GM19025 (cell line): ENCODE measurements at regions not wholly inside any gene's neighbourhood (a gene's known extent, or its start where the extent isn't known, plus 50 kb on each side); places are given as distances from the start of the nearest gene placed in this dataset.
"Not testable (repeated sequence)": the region's sequence is repeated elsewhere in the genome, so short reads cannot be mapped to it uniquely, and the experiment has no call there.

Experiments used
- ATAC-seq: cut with Tn5 transposase; IDR thresholded peaks from one replicate; pipeline ENCODE4 v1.9.1; 2021; ENCODE audit warnings: mild to moderate bottlenecking, low read depth, moderate library complexity; ENCODE audit not compliant: unreplicated experiment

DNA sequence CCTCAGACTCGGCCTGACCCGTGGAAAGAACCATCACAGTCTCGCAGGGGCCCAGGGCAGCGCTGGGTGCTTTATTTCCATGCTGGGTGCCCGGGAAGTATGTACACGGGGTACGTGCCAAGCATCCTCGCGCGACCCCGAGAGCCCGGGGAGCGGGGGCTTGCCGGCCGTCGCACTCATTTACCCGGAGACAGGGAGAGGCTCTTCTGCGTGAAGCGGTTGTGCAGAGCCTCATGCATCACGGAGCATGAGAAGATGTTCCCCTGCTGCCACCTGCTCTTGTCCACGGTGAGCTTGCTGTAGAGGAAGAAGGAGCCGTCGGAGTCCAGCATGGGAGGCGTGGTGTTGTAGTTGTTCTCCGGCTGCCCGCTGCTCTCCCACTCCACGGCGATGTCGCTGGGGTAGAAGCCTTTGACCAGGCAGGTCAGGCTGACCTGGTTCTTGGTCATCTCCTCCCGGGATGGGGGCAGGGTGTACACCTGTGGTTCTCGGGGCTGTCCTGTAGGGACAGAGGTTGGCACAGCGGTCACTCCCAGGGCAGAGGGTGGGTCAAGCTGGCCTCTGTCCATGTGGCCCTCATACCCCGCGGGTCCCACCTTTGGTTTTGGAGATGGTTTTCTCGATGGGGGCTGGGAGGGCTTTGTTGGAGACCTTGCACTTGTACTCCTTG is 242.8 kb downstream of the TMEM121 start:
- not testable (repeated sequence) for ATAC-seq

DNA sequence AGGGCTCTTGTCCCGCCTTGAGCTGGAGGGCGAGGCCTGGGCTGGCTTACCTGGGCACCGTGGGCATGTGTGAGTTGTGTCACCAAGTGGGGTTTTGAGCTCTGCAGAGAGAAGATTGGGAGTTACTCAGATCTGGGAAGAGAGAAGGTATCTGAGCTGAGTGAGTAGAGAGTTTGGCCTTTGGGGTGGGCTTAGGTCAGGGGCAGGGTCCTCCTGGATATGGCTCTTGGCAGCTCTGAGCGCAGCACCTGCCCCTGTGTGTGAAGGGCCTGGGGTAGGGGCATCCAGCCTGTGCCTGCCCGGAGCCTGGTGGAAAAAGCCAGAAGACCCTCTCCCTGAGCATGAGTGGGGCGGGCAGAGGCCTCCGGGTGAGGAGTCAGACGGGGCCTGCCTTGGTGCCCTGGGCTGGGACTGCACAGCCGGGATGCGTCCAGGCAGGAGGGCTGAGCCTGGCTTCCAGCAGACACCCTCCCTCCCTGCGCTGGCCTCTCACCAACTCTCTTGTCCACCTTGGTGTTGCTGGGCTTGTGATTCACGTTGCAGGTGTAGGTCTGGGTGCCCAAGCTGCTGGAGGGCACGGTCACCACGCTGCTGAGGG is 244.3 kb downstream of the TMEM121 start:
- ATAC-seq, result not testable (repeated sequence)

DNA sequence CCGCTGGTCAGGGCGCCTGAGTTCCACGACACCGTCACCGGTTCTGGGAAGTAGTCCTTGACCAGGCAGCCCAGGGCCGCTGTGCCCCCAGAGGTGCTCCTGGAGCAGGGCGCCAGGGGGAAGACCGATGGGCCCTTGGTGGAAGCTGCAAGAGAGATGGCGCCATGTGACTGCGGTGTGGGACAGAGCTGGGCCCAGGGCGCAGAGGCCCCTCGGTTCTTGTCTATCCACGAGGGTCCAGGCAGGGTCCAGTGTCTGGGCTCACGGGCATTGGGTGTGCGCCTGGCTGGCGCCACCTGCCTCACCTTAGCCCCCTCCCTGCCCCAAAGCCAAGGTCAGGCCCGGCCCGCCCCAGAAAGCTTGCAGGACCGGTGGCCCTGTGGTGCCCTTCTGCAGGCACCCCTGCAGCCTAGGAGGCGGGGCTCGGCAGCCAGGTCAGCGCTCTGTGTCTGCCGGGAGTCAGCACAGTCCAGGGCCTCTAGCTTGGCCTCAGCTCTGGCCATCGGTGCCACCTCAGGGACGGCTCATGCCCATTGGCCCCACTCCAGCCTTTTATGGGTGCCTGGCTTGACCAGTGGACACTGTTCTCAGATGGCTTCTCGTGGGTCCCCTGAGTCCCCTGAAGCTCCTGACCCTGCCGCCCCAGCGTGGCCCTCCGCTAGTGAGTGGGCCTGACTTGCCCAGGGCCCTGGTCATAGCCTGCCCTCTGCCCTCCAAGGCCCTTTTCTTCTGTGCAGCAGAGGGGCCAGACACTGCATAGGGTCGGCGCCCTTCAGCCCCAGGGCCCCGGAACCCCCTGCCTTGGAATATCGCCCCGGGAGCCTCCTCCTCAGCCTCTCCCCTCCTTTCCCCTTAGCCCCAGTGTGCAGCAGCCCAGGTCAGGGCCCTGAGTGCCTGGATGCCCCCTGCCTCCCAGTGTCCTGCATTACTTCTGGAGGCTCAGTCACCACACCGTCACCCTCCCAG is 245.2 kb downstream of the TMEM121 start:
- ATAC-seq, result not testable (repeated sequence)

DNA sequence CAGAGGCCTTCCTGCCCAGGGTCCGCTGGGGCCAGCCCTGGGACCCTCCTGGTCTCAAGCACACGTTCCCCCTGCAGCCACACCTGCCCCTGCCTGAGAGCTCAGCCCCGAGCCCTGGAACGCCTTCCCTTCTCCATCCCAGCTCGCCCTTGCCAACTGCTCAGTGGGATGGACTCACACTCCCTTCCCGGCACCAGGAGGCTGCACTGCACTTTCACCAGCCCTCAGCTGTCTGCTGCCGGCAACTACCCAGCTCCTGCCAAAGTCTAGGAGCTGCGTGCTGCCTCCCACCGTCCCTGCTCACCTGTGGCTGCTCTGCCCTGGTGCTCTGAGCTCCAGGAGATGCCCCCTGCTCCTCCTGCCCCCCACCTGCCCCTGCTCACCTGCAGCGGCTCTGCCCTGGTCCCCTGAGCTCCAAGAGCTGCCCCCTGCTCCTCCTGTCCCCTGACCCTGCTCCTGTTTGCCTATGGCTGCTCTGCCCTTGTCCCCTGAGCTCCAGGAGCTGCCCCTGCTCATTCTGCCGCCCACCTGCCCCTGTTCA is 246.4 kb downstream of the TMEM121 start:
- not testable (repeated sequence) for ATAC-seq

DNA sequence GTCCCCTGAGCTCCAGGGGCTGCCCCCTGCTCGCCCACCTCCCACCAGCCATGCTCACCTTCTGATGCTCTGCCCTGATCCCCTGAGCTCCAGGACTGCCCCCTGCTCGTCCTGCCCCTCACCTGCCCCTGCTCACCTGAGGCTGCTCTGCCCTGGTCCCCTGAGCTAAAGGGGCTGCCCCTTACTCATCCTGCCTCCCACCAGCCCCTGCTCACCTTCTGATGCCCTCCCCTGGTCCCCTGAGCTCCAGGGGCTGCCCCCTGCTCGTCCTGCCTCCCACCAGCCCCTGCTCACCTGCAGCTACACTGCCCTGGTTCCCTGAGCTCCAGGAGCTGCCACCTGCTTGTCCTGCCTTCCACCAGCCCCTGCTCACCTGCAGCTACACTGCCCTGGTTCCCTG is 247.2 kb downstream of the TMEM121 start:
- ATAC-seq, result no peak

DNA sequence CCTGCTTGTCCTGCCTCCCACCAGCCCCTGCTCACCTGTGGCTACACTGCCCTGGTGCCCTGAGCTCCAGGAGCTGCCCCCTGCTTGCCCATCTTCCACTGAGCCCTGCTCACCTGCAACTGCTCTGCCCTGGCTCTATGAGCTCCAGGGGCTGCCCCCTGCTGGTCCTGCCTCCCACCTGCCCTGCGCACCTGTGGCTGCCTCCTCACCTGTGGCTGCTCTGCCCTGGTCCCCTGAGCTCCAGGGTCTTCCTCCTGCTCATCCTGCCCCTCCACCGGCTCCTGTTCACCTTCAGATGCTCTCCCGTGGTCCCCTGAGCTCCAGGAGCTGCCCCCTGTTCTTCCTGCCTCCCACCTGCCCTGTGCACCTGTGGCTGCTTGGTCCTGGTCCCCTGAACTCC is 247.6 kb downstream of the TMEM121 start:
- no peak for ATAC-seq

DNA sequence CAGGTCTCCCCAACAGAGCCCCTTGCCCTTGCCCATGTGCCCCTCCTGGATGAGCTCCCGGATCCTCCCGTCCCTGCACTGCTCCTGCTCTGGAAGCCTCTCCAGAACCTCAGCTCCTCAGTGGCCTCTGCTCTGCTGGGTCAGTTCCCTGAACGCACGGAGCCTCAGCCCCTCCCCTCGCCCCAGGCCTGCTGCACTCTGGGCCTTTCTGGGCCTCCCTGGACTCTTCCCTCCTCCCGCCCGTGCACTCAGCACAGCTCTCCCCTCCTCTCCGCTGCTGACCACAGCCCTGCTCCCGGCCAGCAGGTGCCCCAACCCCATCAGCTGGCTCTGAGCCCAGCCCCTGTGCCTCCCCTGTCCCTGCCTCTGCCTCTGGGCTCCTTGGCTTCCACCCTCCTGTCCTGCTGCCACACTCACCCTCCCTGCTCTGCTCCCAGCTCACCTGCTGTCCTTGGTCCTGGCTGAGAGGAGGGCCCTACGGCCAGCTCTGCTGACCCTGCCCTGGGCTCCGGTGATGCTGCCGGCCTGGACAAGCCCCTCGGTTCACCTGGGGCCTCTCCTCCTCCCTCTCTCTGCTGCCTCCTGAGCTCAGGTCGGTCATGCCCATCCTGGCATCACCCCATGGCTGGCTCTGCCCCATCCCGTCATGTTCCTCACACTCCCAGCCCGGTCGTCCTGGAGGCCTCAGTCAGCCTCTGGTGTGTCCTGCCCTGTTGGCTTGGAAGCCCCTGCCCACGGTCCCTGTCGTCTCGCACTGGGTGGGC is 248.4 kb downstream of the TMEM121 start:
- not testable (repeated sequence) for ATAC-seq

DNA sequence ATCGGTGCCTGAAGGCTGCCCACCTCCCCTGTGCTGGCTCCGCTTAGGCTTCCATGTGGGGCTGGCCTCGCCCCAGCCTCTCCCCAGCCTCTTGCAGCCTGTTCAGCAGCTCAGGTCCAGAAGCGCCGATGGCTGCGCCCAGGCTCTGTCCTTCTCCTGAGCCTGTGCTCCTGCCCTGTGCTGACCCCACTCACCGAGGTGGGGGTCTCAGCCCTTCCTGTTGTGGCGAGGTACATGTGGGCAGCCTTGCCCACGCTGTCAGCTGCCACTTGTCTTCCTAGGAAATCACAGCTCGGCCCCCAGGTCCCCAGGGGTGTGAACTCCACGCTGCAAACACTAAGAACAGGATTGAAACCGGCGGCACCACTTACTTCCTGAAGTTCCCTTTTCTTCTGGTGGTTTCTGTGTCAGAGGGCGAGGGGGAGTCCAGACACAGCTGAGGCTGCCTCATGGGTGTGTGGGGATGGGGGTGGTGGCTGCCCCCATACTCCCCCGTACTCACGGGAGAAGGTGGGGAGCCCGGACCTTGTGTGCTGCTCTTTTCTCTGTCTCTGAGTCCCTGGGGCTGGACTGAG is 249.1 kb downstream of the TMEM121 start:
- not testable (repeated sequence) for ATAC-seq

DNA sequence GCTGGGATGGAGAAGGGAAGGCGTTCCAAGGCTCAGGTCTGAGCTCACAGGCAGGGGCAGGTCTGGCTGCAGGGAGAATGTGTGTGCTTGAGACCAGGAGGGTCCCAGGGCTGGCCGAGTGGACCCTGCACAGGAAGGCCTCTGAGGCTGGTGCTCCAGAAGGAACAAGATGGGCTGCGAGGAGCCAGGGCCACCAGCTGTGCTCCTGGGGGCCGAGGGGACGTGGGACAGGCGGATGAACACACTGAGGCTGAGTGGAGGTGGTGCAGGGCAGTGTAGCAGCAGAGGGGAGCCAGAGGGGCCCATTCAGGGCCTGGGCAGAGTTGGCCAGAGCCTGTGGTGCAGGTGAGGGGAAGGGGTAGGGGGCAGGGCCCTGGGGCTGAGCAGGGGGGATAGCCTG is 249.7 kb downstream of the TMEM121 start:
- not testable (repeated sequence) for ATAC-seq

DNA sequence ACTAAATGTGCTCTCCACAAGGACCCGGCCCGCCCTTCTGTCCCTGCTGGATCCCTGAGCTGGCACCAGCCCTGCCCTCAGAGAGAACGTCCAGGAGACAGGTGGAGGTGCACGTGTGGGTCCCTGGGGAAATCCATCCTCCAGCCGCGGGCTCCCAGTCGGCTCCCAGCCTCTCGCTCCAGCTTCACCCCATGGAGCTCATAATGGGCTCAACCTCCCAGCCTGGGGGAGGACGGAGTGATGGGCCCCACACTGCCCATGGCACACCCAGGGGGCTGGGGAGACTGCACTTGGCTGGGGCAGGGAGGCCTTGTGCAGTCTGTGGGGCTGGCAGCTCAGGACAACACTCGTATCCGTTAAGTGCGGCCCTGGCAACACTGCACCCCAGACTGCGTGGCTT is 250.5 kb downstream of the TMEM121 start:
- ATAC-seq, result no peak

DNA sequence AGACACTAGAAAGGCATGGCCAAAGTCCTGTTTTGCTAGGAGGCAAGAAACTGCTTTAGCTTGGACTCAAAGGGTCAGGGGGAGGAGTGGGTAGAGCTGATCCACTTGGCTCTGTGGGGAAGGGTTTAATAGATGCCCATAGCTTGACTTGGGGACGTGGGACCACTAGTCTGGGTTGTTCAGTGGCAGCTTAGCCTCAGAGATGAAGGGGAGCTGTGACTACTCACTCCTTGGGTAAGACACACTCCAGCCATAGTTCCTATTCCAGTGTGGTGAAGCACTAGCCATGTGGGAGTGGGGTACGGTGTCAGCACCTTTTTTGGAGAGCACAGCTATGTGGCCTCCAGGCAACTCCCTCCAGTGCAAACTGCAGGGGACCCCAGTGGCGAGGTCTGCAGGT is 257.3 kb downstream of the TMEM121 start:
- no peak for ATAC-seq

DNA sequence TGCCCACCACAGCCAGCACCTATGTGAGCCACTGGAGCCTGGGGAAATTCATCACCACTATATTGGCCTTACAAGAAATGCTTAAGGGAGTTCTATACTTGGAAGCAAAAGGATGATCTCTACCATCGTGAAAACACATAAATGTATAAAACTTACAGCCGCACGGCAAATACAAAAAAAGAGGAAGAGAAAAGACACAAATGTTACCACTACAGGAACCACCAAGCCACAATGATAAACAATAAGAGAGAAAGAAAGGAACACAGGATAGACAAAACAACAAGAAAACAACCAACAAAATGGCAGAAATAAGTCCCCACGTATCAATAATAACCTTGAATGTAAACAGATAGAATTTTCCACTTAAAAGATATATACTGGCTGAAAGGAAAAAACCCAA is 267.5 kb downstream of the TMEM121 start:
- ATAC-seq, result no peak

DNA sequence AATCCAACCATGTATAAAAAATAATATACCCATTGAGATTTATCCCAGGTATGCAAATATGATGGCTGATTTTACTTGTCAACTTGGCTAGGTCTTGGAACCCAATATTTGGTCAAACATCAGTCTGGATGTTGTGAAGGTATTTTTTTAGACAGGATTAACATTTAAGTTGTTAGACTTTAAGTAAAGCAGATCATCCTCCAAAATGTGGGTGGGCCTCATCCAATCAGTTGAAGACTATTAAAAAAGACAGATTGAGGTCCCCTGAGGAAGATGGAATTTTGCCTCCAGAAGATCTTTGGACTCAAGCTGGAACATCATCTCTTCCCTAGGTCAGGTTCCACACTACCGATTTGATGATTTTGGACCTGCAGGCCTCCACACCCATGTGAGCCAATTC is 271.2 kb downstream of the TMEM121 start:
- no peak for ATAC-seq

DNA sequence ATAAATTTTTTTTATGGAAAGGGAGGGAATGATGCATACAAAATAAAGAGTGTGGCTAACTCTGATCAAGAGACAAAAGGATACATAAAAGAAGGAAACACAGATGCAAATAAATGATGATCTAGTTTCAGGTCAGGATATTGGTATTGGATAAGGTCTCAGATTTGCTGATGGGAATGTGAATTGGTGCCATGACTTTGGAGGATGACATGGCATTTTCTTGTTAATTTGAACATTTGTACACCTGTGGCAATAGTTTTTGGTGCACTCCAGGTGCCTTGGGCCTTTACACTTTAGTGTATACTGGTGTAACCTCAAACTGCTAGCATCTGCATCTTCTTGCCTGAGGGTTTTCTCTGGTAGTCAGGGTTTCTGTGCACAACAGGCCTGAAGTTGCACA is 279.3 kb downstream of the TMEM121 start:
- no peak for ATAC-seq

DNA sequence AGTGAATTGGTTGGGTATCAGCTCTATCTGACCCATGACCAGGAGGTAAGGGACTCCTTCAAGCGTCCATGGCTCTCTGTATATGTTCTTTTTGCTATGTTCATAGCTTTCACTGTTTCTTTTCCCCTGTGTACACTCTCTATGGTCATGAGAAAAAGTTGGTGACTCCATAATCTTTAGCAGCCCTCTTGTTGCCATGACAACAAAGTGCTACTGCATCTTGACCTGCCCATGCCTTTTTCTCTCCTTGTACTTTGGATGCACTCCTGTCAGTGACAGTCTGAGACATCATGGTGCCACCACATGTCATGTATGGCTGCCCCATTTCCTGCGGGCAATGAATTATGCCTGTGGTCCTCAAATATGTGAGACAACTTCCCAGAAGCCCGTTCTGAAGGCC is 280.2 kb downstream of the TMEM121 start:
- no peak for ATAC-seq

DNA sequence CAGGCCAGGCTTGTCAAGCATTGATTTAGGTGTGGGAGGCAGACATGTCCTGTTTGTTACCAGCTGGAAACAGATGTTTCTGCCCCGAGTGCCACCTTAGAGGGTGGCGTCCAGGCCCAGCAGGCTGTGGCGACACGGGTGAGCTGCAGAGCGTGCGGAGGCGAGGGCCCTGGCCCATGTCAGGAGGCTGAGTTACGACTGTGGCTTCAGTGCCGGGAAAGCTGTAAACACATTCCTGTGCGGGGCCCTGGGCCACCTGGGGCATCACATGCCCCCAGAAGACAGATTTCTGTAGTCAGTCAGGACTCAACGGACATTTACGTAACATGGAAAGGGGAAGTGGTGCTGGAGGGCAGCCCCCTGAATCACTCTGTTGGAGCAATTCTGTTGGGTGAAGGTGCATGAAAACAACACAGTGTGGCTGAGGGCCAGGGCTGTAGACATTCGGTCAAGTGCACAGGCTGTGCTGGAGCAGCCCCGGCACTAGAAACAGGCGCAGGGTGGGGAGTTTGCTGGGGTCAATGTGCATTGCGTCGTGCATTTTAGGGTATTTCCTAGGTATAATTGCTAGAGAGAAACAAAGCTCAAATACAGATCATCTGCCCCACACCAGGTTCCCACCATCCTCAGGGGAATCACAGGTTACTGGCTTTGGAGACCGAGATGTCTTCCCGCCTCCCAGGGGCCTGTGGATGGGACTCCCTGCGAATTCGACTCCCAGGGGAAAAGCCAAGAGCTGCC is 291.8 kb downstream of the TMEM121 start:
- ATAC-seq, result no peak

DNA sequence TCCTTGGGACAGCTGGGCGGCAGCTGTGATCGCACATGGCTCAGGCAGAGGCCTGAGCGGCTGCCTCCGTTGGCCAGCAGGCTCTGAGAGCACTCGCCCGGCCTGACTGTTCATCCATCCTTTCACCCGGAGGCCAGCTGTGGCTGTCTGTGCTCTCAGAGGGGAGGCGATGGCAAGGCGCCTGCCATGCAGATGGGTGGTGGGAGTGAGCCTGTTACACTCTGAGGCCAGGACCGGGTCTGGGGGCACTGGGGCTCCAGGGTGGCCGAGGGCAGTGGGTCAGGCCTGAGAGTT is 292.3 kb downstream of the TMEM121 start:
- ATAC-seq, result no peak

DNA sequence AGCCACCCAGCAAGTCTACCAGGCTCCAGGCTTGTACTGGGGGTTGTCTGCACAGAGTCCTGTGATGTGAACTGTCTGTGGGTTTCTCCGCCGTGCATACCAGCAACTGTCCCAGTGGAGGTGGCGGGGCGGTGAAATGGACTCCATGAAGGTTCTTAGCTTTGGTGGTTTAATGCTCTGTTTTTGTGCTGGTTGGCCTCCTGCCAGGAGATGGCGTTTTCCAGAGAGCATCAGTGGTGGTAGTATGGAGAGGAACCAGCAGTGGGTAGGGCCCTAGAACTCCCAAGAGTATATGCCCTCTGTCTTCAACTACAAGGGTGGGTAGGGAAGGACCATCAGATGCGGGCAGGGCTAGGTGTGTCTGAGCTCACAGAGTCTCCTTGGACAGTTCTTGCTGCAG is 303.8 kb downstream of the TMEM121 start:
- no peak for ATAC-seq

DNA sequence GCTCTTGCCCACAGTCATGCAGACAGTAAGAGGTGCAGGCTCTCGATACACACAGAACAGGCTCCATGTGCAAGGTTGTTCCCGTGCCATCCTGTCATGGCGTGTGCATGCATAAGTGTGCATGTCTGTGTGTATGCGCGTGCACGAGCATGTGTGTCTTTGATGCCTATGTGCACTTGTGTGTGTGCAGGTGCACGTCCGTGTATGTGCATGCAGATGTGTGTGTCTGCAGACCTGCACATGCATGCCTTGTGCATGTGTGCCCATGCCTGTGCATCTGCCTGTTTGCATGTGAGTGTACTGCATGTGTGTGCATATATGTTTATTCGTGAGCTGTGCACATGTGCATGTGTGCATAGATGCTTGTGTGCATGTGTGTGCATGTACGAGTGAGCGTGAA is 309.8 kb downstream of the TMEM121 start:
- no peak for ATAC-seq

DNA sequence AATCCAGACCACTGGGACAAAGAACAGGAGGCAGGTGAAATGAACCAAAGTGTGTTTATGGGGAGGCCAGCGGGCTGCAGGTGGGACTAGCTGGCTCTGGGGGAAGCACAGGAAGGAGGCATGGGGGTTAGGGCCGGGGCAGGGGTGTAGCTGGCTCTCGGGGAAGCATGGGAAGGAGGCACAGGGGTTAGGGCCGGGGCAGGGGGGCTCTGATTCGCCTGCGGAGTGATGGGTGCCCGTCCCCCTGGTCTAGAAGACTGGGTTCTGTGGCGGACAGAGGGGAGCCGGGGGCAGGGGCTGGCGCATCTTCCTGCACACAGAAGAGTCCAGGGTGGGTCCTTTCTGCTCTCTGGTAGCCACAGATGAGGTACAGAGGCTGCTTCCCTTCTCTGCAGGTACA is 310.3 kb downstream of the TMEM121 start:
- ATAC-seq, result no peak
